ENCODE measurements at regions not wholly inside any gene's neighbourhood (a gene's known extent, or its start where the extent isn't known, plus 50 kb on each side); places are given as distances from the start of the nearest gene placed in this dataset.

DNA sequence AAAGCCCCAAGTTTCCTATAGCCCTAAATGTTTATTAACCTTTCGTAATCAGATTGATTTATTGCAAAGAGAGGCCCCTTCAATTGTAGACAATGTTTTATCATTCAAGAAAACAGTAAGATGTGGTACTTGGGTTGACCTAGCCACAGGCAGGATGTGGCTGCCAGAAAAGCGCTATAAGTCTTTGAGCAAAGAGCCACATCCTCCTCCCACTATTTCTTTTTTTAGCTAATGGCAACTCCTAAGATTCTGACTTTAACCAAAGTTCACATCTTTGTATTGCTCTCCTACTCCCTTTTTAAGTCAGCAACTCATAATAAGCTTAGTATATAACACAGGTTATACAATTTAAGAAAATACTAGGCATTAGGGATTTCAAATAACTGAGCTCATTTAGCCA lies 70.7 kb upstream of the PPP3CA start (continued):
- TF ChIP-seq, protein P1, sequence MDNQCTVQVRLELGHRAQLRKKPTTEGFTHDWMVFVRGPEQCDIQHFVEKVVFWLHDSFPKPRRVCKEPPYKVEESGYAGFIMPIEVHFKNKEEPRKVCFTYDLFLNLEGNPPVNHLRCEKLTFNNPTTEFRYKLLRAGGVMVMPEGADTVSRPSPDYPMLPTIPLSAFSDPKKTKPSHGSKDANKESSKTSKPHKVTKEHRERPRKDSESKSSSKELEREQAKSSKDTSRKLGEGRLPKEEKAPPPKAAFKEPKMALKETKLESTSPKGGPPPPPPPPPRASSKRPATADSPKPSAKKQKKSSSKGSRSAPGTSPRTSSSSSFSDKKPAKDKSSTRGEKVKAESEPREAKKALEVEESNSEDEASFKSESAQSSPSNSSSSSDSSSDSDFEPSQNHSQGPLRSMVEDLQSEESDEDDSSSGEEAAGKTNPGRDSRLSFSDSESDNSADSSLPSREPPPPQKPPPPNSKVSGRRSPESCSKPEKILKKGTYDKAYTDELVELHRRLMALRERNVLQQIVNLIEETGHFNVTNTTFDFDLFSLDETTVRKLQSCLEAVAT (IDR thresholded peaks at IDR 0.05): peak; percentile 57
- TF ChIP-seq MEF2A (IDR thresholded peaks at IDR 0.05; ENCODE audit: insufficient read depth, low read depth, low read length) (peak; percentile 96), USF1 (IDR thresholded peaks at IDR 0.05; ENCODE audit: borderline replicate concordance, extremely low read length, insufficient read depth, low read depth, low read length) (no peak), CEBPZ (IDR thresholded peaks at IDR 0.05; ENCODE audit: low read depth, low read length) (no peak), CHD4 (IDR thresholded peaks at IDR 0.05) (no peak), MTA3 (IDR thresholded peaks at IDR 0.05; ENCODE audit: borderline replicate concordance, low read length) (peak; percentile 90; the same call in 1 of the 2 replicates), HSF1 (IDR thresholded peaks at IDR 0.05; ENCODE audit: low read depth, low read length) (no peak), CHD1 (IDR thresholded peaks at IDR 0.05; ENCODE audit: low read depth, low read length) (no peak), IKZF2 (IDR thresholded peaks at IDR 0.05) (peak; percentile 82 to 83), RFX5 (IDR thresholded peaks at IDR 0.05; ENCODE audit: low read depth, low read length) (no peak), EP300 (IDR thresholded peaks at IDR 0.05; ENCODE audit: borderline replicate concordance in 1 of 2, control insufficient read depth in 1 of 2, low read depth in 2 of 2, low read length in 2 of 2) (peak; percentile 65 to 68; a peak in 3 of 4 replicates), BACH1 (IDR thresholded peaks at IDR 0.05; ENCODE audit: borderline replicate concordance) (no peak; the same call in 1 of the 2 replicates), CEBPB (IDR thresholded peaks at IDR 0.05; ENCODE audit: borderline replicate concordance in 1 of 2, low read depth in 2 of 2, low read length in 2 of 2) (peak in 1 of 2 experiments; percentile 65; a peak in 1 of 4 replicates), PAX5 (IDR thresholded peaks at IDR 0.05; ENCODE audit: borderline replicate concordance, low read depth, low read length) (peak; percentile 78; the same call in 1 of the 2 replicates), CHD2 (IDR thresholded peaks at IDR 0.05; ENCODE audit: borderline replicate concordance, low read depth, low read length) (no peak), TCF3 (IDR thresholded peaks at IDR 0.05; ENCODE audit: borderline replicate concordance, insufficient read depth, low read depth, low read length) (no peak), JUNB (IDR thresholded peaks at IDR 0.05) (peak; percentile 57)
- TF ChIP-seq, protein P2, sequence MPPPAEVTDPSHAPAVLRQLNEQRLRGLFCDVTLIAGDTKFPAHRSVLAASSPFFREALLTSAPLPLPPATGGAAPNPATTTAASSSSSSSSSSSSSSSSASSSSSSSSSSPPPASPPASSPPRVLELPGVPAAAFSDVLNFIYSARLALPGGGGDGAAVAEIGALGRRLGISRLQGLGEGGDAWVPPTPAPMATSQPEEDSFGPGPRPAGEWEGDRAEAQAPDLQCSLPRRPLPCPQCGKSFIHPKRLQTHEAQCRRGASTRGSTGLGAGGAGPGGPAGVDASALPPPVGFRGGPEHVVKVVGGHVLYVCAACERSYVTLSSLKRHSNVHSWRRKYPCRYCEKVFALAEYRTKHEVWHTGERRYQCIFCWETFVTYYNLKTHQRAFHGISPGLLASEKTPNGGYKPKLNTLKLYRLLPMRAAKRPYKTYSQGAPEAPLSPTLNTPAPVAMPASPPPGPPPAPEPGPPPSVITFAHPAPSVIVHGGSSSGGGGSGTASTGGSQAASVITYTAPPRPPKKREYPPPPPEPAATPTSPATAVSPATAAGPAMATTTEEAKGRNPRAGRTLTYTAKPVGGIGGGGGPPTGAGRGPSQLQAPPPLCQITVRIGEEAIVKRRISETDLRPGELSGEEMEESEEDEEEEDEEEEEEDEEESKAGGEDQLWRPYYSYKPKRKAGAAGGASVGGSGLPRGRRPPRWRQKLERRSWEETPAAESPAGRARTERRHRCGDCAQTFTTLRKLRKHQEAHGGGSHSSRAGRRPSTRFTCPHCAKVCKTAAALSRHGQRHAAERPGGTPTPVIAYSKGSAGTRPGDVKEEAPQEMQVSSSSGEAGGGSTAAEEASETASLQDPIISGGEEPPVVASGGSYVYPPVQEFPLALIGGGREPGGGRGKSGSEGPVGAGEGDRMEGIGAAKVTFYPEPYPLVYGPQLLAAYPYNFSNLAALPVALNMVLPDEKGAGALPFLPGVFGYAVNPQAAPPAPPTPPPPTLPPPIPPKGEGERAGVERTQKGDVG (CRISPR knock-in tag; IDR thresholded peaks at IDR 0.05): no peak
